GM23338 (cell line): ENCODE measurements at regions not wholly inside any gene's neighbourhood (a gene's known extent, or its start where the extent isn't known, plus 50 kb on each side); places are given as distances from the start of the nearest gene placed in this dataset.

ENCODE experiments used
- ATAC-seq: fragments of 200-7000 bp; cut with Tn5 transposase; 3 replicates; pipeline ENCODE4 v1.9.1; 2020
- DNase-seq: peaks from one replicate; pipeline ENCODE4 v3.0.0-alpha.2; 2015; ENCODE audit warnings: low spot score
- H2AFZ ChIP-seq: fragments of 200-600 bp; sonication (generic); 2 replicates; pipeline ENCODE4 v1.8.0; 2016; ENCODE audit warnings: antibody characterized with exemption, mild to moderate bottlenecking, moderate library complexity
- H3F3A ChIP-seq: fragments of 200-600 bp; sonication (generic); replicated peaks from 2 replicates; pipeline ENCODE4 v1.8.0; 2017; ENCODE audit warnings: antibody characterized with exemption, mixed run types, low read depth
- H3K27ac ChIP-seq: fragments of 200-600 bp; sonication (generic); 2 replicates; pipeline ENCODE4 v1.6.1; 2016; ENCODE audit warnings: low read depth
- H3K27me3 ChIP-seq: fragments of 200-600 bp; sonication (generic); 2 replicates; pipeline ENCODE4 v1.8.0; 2016; ENCODE audit warnings: mild to moderate bottlenecking, mixed run types, moderate library complexity; ENCODE audit not compliant: insufficient read depth
- H3K36me3 ChIP-seq: fragments of 200-600 bp; sonication (generic); 2 replicates; pipeline ENCODE4 v1.8.0; 2016; ENCODE audit warnings: mild to moderate bottlenecking; ENCODE audit not compliant: insufficient read depth
- H3K4me1 ChIP-seq: fragments of 200-600 bp; sonication (generic); 2 replicates; pipeline ENCODE4 v1.8.0; 2016; ENCODE audit warnings: mild to moderate bottlenecking, moderate library complexity; ENCODE audit not compliant: insufficient read depth
- H3K4me2 ChIP-seq: fragments of 200-600 bp; sonication (generic); 2 replicates; pipeline ENCODE4 v1.7.1; 2017; ENCODE audit warnings: mixed run types
- H3K4me3 ChIP-seq: fragments of 200-600 bp; sonication (generic); 2 replicates; pipeline ENCODE4 v1.6.1; 2016; ENCODE audit warnings: mixed run types
- H3K79me2 ChIP-seq: fragments of 200-600 bp; sonication (generic); replicated peaks from 2 replicates; pipeline ENCODE4 v1.8.0; 2017; ENCODE audit warnings: mild to moderate bottlenecking; ENCODE audit not compliant: insufficient read depth
- H3K9me2 ChIP-seq: fragments of 200-600 bp; sonication (generic); 2 replicates; pipeline ENCODE4 v1.8.0; 2017; ENCODE audit not compliant: insufficient read depth
- H4K20me1 ChIP-seq: fragments of 200-600 bp; sonication (generic); replicated peaks from 2 replicates; pipeline ENCODE4 v1.8.0; 2017; ENCODE audit warnings: mild to moderate bottlenecking; ENCODE audit not compliant: insufficient read depth
- H3K27ac Mint-ChIP-seq: 2 replicates; pipeline ENCODE4 v1.8.0; 2020; ENCODE audit warnings: inconsistent platforms, mild to moderate bottlenecking, moderate library complexity, mixed read lengths
- H3K27me3 Mint-ChIP-seq: 3 replicates; pipeline ENCODE4 v1.8.0; 2022; ENCODE audit warnings: low read depth, mild to moderate bottlenecking, moderate library complexity, mixed read lengths, inconsistent platforms; ENCODE audit not compliant: insufficient read depth, poor library complexity
- H3K36me3 Mint-ChIP-seq: 3 replicates; pipeline ENCODE4 v1.8.0; 2021; ENCODE audit warnings: low read depth, mild to moderate bottlenecking, inconsistent platforms, moderate library complexity, mixed read lengths
- H3K4me1 Mint-ChIP-seq: 3 replicates; pipeline ENCODE4 v1.8.0; 2020; ENCODE audit warnings: mild to moderate bottlenecking, inconsistent platforms, mixed read lengths
- H3K4me3 Mint-ChIP-seq: 3 replicates; pipeline ENCODE4 v1.8.0; 2021; ENCODE audit warnings: moderate library complexity, mild to moderate bottlenecking, inconsistent platforms, mixed read lengths
- H3K9me3 Mint-ChIP-seq: 3 replicates; pipeline ENCODE4 v1.8.0; 2020; ENCODE audit warnings: moderate library complexity, mild to moderate bottlenecking, inconsistent platforms, mixed read lengths
- EZH2 ChIP-seq: fragments of 200-600 bp; sonication (generic); IDR thresholded peaks from one replicate; pipeline ENCODE4 v1.8.0; 2017; ENCODE audit warnings: antibody characterized with exemption, mild to moderate bottlenecking, low read depth; ENCODE audit not compliant: unreplicated experiment
- EZH2phosphoT487 ChIP-seq: fragments of 200-600 bp; sonication (generic); IDR thresholded peaks from one replicate; pipeline ENCODE4 v1.8.1; 2018; ENCODE audit warnings: antibody characterized with exemption; ENCODE audit not compliant: unreplicated experiment
- POLR2AphosphoS5 ChIP-seq: IDR thresholded peaks from 2 replicates; pipeline ENCODE4 v1.6.1; 2016; ENCODE audit warnings: antibody characterized with exemption, low read depth
- STAT1 ChIP-seq: IDR thresholded peaks from one replicate; pipeline ENCODE4 v1.6.1; 2016; ENCODE audit warnings: antibody characterized with exemption; ENCODE audit not compliant: unreplicated experiment
- ZNF114 ChIP-seq: fragments of 250-450 bp; sonication (Bioruptor Pico); IDR thresholded peaks from 2 replicates; pipeline ENCODE4 v1.5.0; 2020; ENCODE audit warnings: mild to moderate bottlenecking, moderate library complexity
- TF ChIP-seq, protein P1 (sequence below), 2 experiments: fragments of 200-600 bp in 1 of 2; sonication (generic) in 1 of 2; conservative IDR thresholded peaks; 2 replicates each; pipeline versions ENCODE4 v1.5.1 to v1.6.1; 2016 to 2017; ENCODE audit warnings: antibody characterized with exemption in 2 of 2, low read depth in 2 of 2, mild to moderate bottlenecking in 2 of 2, moderate library complexity in 1 of 2
- TF ChIP-seq, protein P2 (sequence below): IDR thresholded peaks from 2 replicates; pipeline ENCODE4 v1.6.1; 2016; ENCODE audit warnings: antibody characterized with exemption

DNA sequence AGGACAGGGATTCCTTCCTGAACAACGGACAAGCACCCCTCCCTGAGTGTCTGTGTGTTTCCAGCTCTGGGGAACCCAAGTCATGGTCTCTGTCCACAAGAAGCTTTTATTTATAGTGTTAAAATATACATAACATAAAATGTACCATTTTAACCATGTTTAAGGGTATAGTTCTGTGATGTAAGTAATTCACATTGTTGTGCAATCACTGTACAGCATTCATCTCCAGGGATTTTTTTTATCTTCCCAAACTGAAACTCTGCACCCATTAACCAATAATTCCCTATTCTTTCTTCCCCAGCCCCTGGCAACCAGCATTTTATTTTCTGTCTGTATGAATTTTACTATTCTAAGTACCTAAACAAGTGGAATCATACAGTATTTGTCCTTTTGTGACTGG is 84.2 kb downstream of the FOXF2 start:
- Histone ChIP-seq H3K4me1 (0 out of 2 replicates have a peak, but pooled peaks cover 3% of the 10 kb centered on the region), H3K4me3 (no peak overlapping the region), H3K27me3 (no peaks in the 10 kb centered on the region), H3K4me2 (no peak overlapping the region), H4K20me1 (no peaks in the 10 kb centered on the region), H3K36me3 (no peaks in the 10 kb centered on the region), H3K9me2 (peaks cover 9% of the 10 kb centered on the region; the same call in 1 of the 2 replicates), H3K27ac (no peak overlapping the region), H3K79me2 (no peaks in the 10 kb centered on the region), H2AFZ (no peak overlapping the region), H3F3A (no peaks in the 10 kb centered on the region)
- Mint-ChIP-seq H3K4me1 (peaks cover 10% of the 10 kb centered on the region), H3K27ac (no peak overlapping the region), H3K36me3 (no peaks in the 10 kb centered on the region), H3K9me3 (no peaks in the 10 kb centered on the region; the same call in 2 of the 3 replicates), H3K27me3 (no peaks in the 10 kb centered on the region), H3K4me3 (no peak overlapping the region)
- ATAC-seq (no peak), DNase-seq (no peak)
- TF ChIP-seq ZNF114 (CRISPR knock-in tag) = no peak

DNA sequence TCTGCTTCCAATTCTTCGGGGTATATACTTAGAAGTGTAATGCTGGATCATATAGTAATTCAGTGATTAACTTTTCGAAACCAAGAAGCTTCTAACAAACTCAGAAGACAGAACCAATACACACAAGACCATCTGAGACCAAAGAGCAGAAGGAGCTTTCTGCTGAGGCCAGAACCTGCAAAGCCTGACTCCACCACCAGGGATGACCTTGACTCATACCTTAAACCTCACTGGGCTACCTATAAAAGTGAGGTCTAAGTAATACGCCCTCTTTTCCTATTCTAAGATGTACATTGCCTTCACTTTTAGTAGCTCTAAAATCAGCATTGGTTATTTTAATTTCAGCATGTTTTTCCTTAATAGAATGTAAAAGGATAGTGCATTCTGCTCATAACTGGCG is 84.8 kb downstream of the FOXF2 start:
- no peak for TF ChIP-seq EZH2
- TF ChIP-seq, protein P1, sequence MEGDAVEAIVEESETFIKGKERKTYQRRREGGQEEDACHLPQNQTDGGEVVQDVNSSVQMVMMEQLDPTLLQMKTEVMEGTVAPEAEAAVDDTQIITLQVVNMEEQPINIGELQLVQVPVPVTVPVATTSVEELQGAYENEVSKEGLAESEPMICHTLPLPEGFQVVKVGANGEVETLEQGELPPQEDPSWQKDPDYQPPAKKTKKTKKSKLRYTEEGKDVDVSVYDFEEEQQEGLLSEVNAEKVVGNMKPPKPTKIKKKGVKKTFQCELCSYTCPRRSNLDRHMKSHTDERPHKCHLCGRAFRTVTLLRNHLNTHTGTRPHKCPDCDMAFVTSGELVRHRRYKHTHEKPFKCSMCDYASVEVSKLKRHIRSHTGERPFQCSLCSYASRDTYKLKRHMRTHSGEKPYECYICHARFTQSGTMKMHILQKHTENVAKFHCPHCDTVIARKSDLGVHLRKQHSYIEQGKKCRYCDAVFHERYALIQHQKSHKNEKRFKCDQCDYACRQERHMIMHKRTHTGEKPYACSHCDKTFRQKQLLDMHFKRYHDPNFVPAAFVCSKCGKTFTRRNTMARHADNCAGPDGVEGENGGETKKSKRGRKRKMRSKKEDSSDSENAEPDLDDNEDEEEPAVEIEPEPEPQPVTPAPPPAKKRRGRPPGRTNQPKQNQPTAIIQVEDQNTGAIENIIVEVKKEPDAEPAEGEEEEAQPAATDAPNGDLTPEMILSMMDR (conservative IDR thresholded peaks at IDR 0.05; ENCODE audit: low read depth in 2 of 2) = peak; percentile 13 to 36
- H3K27ac ChIP-seq = no peak overlapping the region
- DNase-seq = peak; percentile 19

DNA sequence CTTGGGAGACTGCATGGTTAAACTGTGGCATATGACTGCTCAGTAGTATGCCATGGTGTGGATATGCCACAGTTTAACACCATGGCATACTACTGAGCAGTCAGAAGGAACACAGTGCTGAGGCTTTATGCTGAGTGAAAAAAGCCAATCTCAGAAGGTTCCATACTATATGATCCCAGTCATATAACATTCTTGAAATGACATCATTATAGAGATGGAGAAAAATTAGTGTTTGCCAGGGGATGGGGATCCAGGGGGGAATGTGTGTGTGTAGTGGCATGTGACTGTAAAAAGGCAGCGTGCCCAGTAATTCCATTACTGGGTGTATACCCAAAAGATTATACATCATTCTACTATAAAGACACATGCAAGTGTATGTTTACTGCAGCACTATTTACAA is 85.8 kb downstream of the FOXF2 start:
- H3K27ac Mint-ChIP-seq = no peak overlapping the region
- Histone ChIP-seq H3K9me2 (peaks cover 12% of the 10 kb centered on the region; the same call in 1 of the 2 replicates), H3K79me2 (no peaks in the 10 kb centered on the region), H2AFZ (no peak overlapping the region), H3K36me3 (no peaks in the 10 kb centered on the region), H3K4me3 (no peak overlapping the region), H3F3A (no peaks in the 10 kb centered on the region), H3K4me2 (no peak overlapping the region), H3K4me1 (no peaks in the 10 kb centered on the region), H3K27me3 (no peaks in the 10 kb centered on the region), H4K20me1 (no peaks in the 10 kb centered on the region), H3K27ac (no peak overlapping the region)
- ATAC-seq (no peak), DNase-seq (no peak)
- H3K4me3 Mint-ChIP-seq = no peak overlapping the region
- TF ChIP-seq POLR2AphosphoS5 (no peak), ZNF114 (CRISPR knock-in tag) (no peak), EZH2phosphoT487 (no peak), STAT1 (no peak)
- TF ChIP-seq, protein P2, sequence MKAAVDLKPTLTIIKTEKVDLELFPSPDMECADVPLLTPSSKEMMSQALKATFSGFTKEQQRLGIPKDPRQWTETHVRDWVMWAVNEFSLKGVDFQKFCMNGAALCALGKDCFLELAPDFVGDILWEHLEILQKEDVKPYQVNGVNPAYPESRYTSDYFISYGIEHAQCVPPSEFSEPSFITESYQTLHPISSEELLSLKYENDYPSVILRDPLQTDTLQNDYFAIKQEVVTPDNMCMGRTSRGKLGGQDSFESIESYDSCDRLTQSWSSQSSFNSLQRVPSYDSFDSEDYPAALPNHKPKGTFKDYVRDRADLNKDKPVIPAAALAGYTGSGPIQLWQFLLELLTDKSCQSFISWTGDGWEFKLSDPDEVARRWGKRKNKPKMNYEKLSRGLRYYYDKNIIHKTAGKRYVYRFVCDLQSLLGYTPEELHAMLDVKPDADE = no peak
- H3K27me3 Mint-ChIP-seq = no peaks in the 10 kb centered on the region
- H3K9me3 Mint-ChIP-seq = no peaks in the 10 kb centered on the region; the same call in 2 of the 3 replicates
- H3K36me3 Mint-ChIP-seq = no peaks in the 10 kb centered on the region
- peaks cover 6% of the 10 kb centered on the region; the same call in 2 of the 3 replicates for H3K4me1 Mint-ChIP-seq

More for the DNA sequence above, 84.8 kb downstream of the FOXF2 start:
- no peaks in the 10 kb centered on the region for H3K79me2 ChIP-seq
- no peaks in the 10 kb centered on the region for H3K36me3 ChIP-seq
- peak; percentile 47; the same call in 2 of the 3 replicates for ATAC-seq
- no peaks in the 10 kb centered on the region for H3F3A ChIP-seq
- no peak overlapping the region for H3K27ac Mint-ChIP-seq
- H3K36me3 Mint-ChIP-seq = no peaks in the 10 kb centered on the region
- H3K4me1 Mint-ChIP-seq = peaks cover 7% of the 10 kb centered on the region; the same call in 2 of the 3 replicates
- no peak overlapping the region for H2AFZ ChIP-seq
- no peak overlapping the region for H3K4me3 Mint-ChIP-seq
- no peaks in the 10 kb centered on the region; the same call in 2 of the 3 replicates for H3K9me3 Mint-ChIP-seq
- H3K4me3 ChIP-seq = no peak overlapping the region
- no peaks in the 10 kb centered on the region for H4K20me1 ChIP-seq
- H3K9me2 ChIP-seq = peaks cover 12% of the 10 kb centered on the region; the same call in 1 of the 2 replicates
- no peaks in the 10 kb centered on the region for H3K27me3 ChIP-seq
- H3K27me3 Mint-ChIP-seq = no peaks in the 10 kb centered on the region
- no peak overlapping the region for H3K4me2 ChIP-seq
- no peaks in the 10 kb centered on the region for H3K4me1 ChIP-seq
